HCT116 (cell line): ENCODE measurements at regions not wholly inside any gene's neighbourhood (a gene's known extent, or its start where the extent isn't known, plus 50 kb on each side); places are given as distances from the start of the nearest gene placed in this dataset.

Source experiments
- ATAC-seq: fragments of 200-7000 bp; cut with Tn5 transposase; 2 replicates; pipeline ENCODE4 v1.9.1; 2020; ENCODE audit warnings: mild to moderate bottlenecking, moderate library complexity
- BruUV-seq: library from RNA; stranded (reverse); fragments of 400-500 nt; replicated peaks from 2 replicates; lab custom pipeline; 2021; lab: Mats Ljungman, UMichigan
- CTCF ChIA-PET: fragments of 300-600 bp; sonication (Branson Sonifier 250); formaldehyde crosslinking; loops from one replicate; lab custom pipeline; 2021; ENCODE audit warnings: antibody characterized with exemption; lab: Charles Lee
- POLR2A ChIA-PET: fragments of 300-600, 350-600 bp; sonication (Branson Sonifier 250); formaldehyde crosslinking; loops from one replicate; lab custom pipeline; 2021; ENCODE audit warnings: antibody characterized with exemption; lab: Charles Lee
- RAD21 ChIA-PET, 2 experiments: fragments of 300-600 bp; sonication (Branson Sonifier 250); formaldehyde crosslinking; loops; one replicate each; lab custom pipeline; 2023; ENCODE audit warnings: low total read pairs in 2 of 2; ENCODE audit not compliant: uncharacterized antibody in 2 of 2, unreplicated experiment in 2 of 2, low non-redundant PET in 1 of 2; lab: Charles Lee
- DNase-seq: peaks from one replicate; pipeline ENCODE4 v3.0.0-alpha.2; 2010; ENCODE audit warnings: low read depth, low spot score
- H2AFZ ChIP-seq: fragments of 200-600 bp; shearing (Covaris generic), sonication (generic); 2 replicates; pipeline ENCODE4 v1.6.1; 2017; ENCODE audit warnings: low read depth, mixed run types, mixed read lengths, antibody characterized with exemption, low read length; ENCODE audit not compliant: poor library complexity, severe bottlenecking
- H3K27ac ChIP-seq: 2 replicates; pipeline ENCODE4 v1.5.1; 2012; ENCODE audit warnings: low read depth, low read length
- H3K27me3 ChIP-seq: fragments of 200-600 bp; sonication (generic); 2 replicates; pipeline ENCODE4 v1.6.1; 2016; ENCODE audit warnings: mixed run types, low read length, mixed read lengths; ENCODE audit not compliant: insufficient read depth
- H3K36me3 ChIP-seq, 2 experiments: fragments of 200-500 bp in 1 of 2; fragments of 200-600 bp in 1 of 2; sonication (Bioruptor generic) in 1 of 2; sonication (generic) in 1 of 2; 2 replicates each; pipeline versions ENCODE4 v1.5.1 to v1.6.1; 2014 to 2016; ENCODE audit warnings: low read length in 2 of 2, inconsistent platforms in 1 of 2, mixed read lengths in 1 of 2, mixed run types in 1 of 2; ENCODE audit not compliant: insufficient read depth in 2 of 2, control insufficient read depth in 1 of 2
- H3K4me1 ChIP-seq, 2 experiments: fragments of 200-600 bp in 1 of 2; sonication (generic) in 1 of 2; 2 replicates each; pipeline versions ENCODE4 v1.5.1 to v1.6.1; 2012 to 2017; ENCODE audit warnings: low read length in 2 of 2, inconsistent platforms in 1 of 2, mild to moderate bottlenecking in 1 of 2, mixed read lengths in 1 of 2, mixed run types in 1 of 2, moderate library complexity in 1 of 2; ENCODE audit not compliant: insufficient read depth in 2 of 2, control insufficient read depth in 1 of 2
- H3K4me2 ChIP-seq: fragments of 200-600 bp; sonication (generic); 2 replicates; pipeline ENCODE4 v1.6.1; 2017; ENCODE audit warnings: mixed run types, low read length, mixed read lengths
- H3K4me3 ChIP-seq, 2 experiments: fragments of 200-600 bp in 1 of 2; sonication (generic) in 1 of 2; replicated peaks in 1 of 2; 2 replicates each; pipeline ENCODE4 v1.5.1; 2011 to 2016; ENCODE audit warnings: low read length in 2 of 2, control low read depth in 1 of 2, low read depth in 1 of 2, mild to moderate bottlenecking in 1 of 2, mixed read lengths in 1 of 2, mixed run types in 1 of 2
- H3K79me2 ChIP-seq: fragments of 200-600 bp; sonication (generic); 2 replicates; pipeline ENCODE4 v1.6.1; 2017; ENCODE audit warnings: mild to moderate bottlenecking, mixed run types, low read length, moderate library complexity, mixed read lengths; ENCODE audit not compliant: insufficient read depth
- H3K9ac ChIP-seq: fragments of 200-600 bp; sonication (generic); 2 replicates; pipeline ENCODE4 v1.6.1; 2016; ENCODE audit warnings: low read length, mixed read lengths
- H3K9me2 ChIP-seq: fragments of 200-600 bp; sonication (generic), shearing (Covaris generic); 2 replicates; pipeline ENCODE4 v1.6.1; 2017; ENCODE audit warnings: mixed run types, mild to moderate bottlenecking, moderate library complexity; ENCODE audit not compliant: insufficient read depth
- H3K9me3 ChIP-seq, 2 experiments: fragments of 200-500 bp in 1 of 2; fragments of 200-600 bp in 1 of 2; sonication (Bioruptor generic) in 1 of 2; sonication (generic) in 1 of 2; 2 replicates each; pipeline ENCODE4 v1.6.1; 2014 to 2017; ENCODE audit warnings: low read length in 2 of 2, mixed read lengths in 2 of 2, inconsistent platforms in 1 of 2, low read depth in 1 of 2, mild to moderate bottlenecking in 1 of 2, mixed run types in 1 of 2, moderate library complexity in 1 of 2; ENCODE audit not compliant: control insufficient read depth in 1 of 2, insufficient read depth in 1 of 2
- H4K20me1 ChIP-seq: fragments of 200-600 bp; sonication (generic), shearing (Covaris generic); 2 replicates; pipeline ENCODE4 v1.6.1; 2017; ENCODE audit warnings: mixed run types, mild to moderate bottlenecking, moderate library complexity; ENCODE audit not compliant: insufficient read depth
- ATF3 ChIP-seq: IDR thresholded peaks from 2 replicates; pipeline ENCODE4 v1.6.1; 2012
- CBX3 ChIP-seq: IDR thresholded peaks from 2 replicates; pipeline ENCODE4 v1.6.1; 2012; ENCODE audit warnings: low read depth
- CEBPB ChIP-seq: IDR thresholded peaks from 2 replicates; pipeline ENCODE4 v1.6.1; 2012; ENCODE audit warnings: low read depth
- EGR1 ChIP-seq: IDR thresholded peaks from 2 replicates; pipeline ENCODE4 v1.6.1; 2012; ENCODE audit warnings: low read depth
- ELF1 ChIP-seq: IDR thresholded peaks from 2 replicates; pipeline ENCODE4 v1.6.1; 2012; ENCODE audit warnings: low read depth, borderline replicate concordance
- FOSL1 ChIP-seq: IDR thresholded peaks from 2 replicates; pipeline ENCODE4 v1.6.1; 2012; ENCODE audit warnings: low read depth
- JUND ChIP-seq: IDR thresholded peaks from 2 replicates; pipeline ENCODE4 v1.6.1; 2012
- MAX ChIP-seq: IDR thresholded peaks from 2 replicates; pipeline ENCODE4 v1.6.1; 2012
- POLR2A ChIP-seq: IDR thresholded peaks from 2 replicates; pipeline ENCODE4 v1.7.0; 2011; ENCODE audit warnings: borderline replicate concordance; ENCODE audit not compliant: insufficient read depth, insufficient read length; ENCODE audit errors: extremely low read depth
- POLR2AphosphoS5 ChIP-seq: IDR thresholded peaks from 2 replicates; pipeline ENCODE4 v1.6.1; 2011; ENCODE audit warnings: mild to moderate bottlenecking, low read depth, low read length, moderate library complexity
- SIN3A ChIP-seq: IDR thresholded peaks from 2 replicates; pipeline ENCODE4 v1.6.1; 2012; ENCODE audit warnings: low read depth
- SP1 ChIP-seq: IDR thresholded peaks from 2 replicates; pipeline ENCODE4 v1.6.1; 2012; ENCODE audit warnings: low read depth
- SRF ChIP-seq: IDR thresholded peaks from 2 replicates; pipeline ENCODE4 v1.6.1; 2012; ENCODE audit warnings: low read depth
- TCF7L2 ChIP-seq: IDR thresholded peaks from 2 replicates; pipeline ENCODE4 v1.7.0; 2011; ENCODE audit warnings: borderline replicate concordance, inconsistent platforms; ENCODE audit not compliant: insufficient read depth, insufficient read length; ENCODE audit errors: extremely low read depth
- ZBTB33 ChIP-seq: IDR thresholded peaks from 2 replicates; pipeline ENCODE4 v1.6.1; 2011; ENCODE audit warnings: mild to moderate bottlenecking, low read length, moderate library complexity; ENCODE audit not compliant: insufficient replicate concordance; ENCODE audit errors: extremely low read depth
- ZFX ChIP-seq: fragments of 450-650 bp; IDR thresholded peaks from 2 replicates; pipeline ENCODE4 v1.6.1; 2017
- ZNF274 ChIP-seq: fragments of 200-500 bp; sonication (Bioruptor generic); IDR thresholded peaks from 2 replicates; pipeline ENCODE4 v1.6.1; 2014; ENCODE audit warnings: mild to moderate bottlenecking, low read depth, low read length, inconsistent platforms
- intact Hi-C: fragments of 100-400 bp; cut with micrococcal nuclease; formaldehyde crosslinking; loops from 2 replicates; pipeline ENCODE4 v1.10.0; 2022

- BruUV-seq, result no TSS peak
- POLR2A ChIA-PET, result no interaction called here
- intact Hi-C loops, result no loop called here
- H3K9me2 ChIP-seq, result no peaks in the 10 kb centered on the region
- H3K4me3 ChIP-seq, result peak overlapping the region in 1 of 2 experiments; percentile 20; a peak in 1 of 4 replicates
- CTCF ChIA-PET, result no interaction called here
- H2AFZ ChIP-seq, result peak overlapping the region; percentile 6
- H3K27me3 ChIP-seq, result no peaks in the 10 kb centered on the region
- peak overlapping the region; percentile 23 for H3K9ac ChIP-seq
- RAD21 ChIA-PET, result no interaction called here
- H4K20me1 ChIP-seq, result no peaks in the 10 kb centered on the region
- peak overlapping the region; percentile 58 for H3K4me2 ChIP-seq
- TF ChIP-seq ELF1 (no peak), SIN3A (no peak), MAX (0 out of 2 replicates have a peak, but pooled peaks have one; percentile 19), CBX3 (peak; percentile 45; the same call in 1 of the 2 replicates), JUND (peak; percentile 65), SP1 (peak; percentile 58; the same call in 1 of the 2 replicates), TCF7L2 (peak; percentile 61), CEBPB (0 out of 2 replicates have a peak, but pooled peaks have one; percentile 30), ATF3 (no peak), ZNF274 (no peak), FOSL1 (peak; percentile 69)
- DNase-seq (peak; percentile 29), ATAC-seq (peak; percentile 84)
- H3K36me3 ChIP-seq, result no peaks in the 10 kb centered on the region
- no peaks in the 10 kb centered on the region for H3K79me2 ChIP-seq
- peaks cover 17 to 30% of the 10 kb centered on the region in 2 experiments for H3K4me1 ChIP-seq
- H3K27ac ChIP-seq, result peak overlapping the region; percentile 70; the same call in 1 of the 2 replicates
- H3K9me3 ChIP-seq, result peaks cover 0 to 6% of the 10 kb centered on the region in 2 experiments; a peak in 1 of 4 replicates
Observed at GRCh38 chr7:19916046-19916445, 142.6 kb upstream of the TMEM196 start.

- no TSS peak for BruUV-seq
- Histone ChIP-seq H3K9me2 (no peaks in the 10 kb centered on the region), H2AFZ (no peak overlapping the region), H3K9ac (peak overlapping the region; percentile 23), H3K4me3 (no peak overlapping the region), H3K27me3 (no peaks in the 10 kb centered on the region), H4K20me1 (no peaks in the 10 kb centered on the region), H3K36me3 (no peaks in the 10 kb centered on the region), H3K4me2 (peak overlapping the region; percentile 58), H3K4me1 (peaks cover 17 to 30% of the 10 kb centered on the region in 2 experiments), H3K27ac (peak overlapping the region; percentile 70; the same call in 1 of the 2 replicates), H3K79me2 (no peaks in the 10 kb centered on the region), H3K9me3 (peaks cover 0 to 4% of the 10 kb centered on the region in 2 experiments; a peak in 1 of 4 replicates)
- ChIA-PET CTCF (no interaction called here), POLR2A (no interaction called here), RAD21 (no interaction called here)
- ATAC-seq, result no peak; the same call in 1 of the 2 replicates
- intact Hi-C loops, result no loop called here
- DNase-seq, result no peak
- TF ChIP-seq POLR2A, result no peak
- TF ChIP-seq POLR2AphosphoS5, result no peak
- no peak for TF ChIP-seq MAX
- no peak for TF ChIP-seq FOSL1
- TF ChIP-seq ZBTB33, result no peak
- TF ChIP-seq SRF, result no peak
- no peak for TF ChIP-seq SP1
- no peak for TF ChIP-seq CEBPB
- no peak for TF ChIP-seq ATF3
- TF ChIP-seq ZFX, result no peak
- no peak for TF ChIP-seq EGR1
- no peak for TF ChIP-seq ELF1
- TF ChIP-seq SIN3A, result no peak
Observed at GRCh38 chr7:19915596-19915995, 142.2 kb upstream of the TMEM196 start.
